ENCODE measurements at regions not wholly inside any gene's neighbourhood (a gene's known extent, or its start where the extent isn't known, plus 50 kb on each side); places are given as distances from the start of the nearest gene placed in this dataset.

GRCh38 chr7:144908943-144909556, 73.2 kb upstream of the TPK1 start:
- TF ChIP-seq CTCF (IDR thresholded peaks at IDR 0.05; ENCODE audit: low read depth, low read length) = no peak
- Histone ChIP-seq H3K4me3 (ENCODE audit: low read depth, low read length) (no peak overlapping the region), H3K36me3 (no peaks in the 10 kb centered on the region), H3K9me3 (ENCODE audit: severe bottlenecking) (no peaks in the 10 kb centered on the region), H3K27ac (no peak overlapping the region), H3K27me3 (ENCODE audit: insufficient read depth, low read depth, severe bottlenecking) (no peaks in the 10 kb centered on the region)
- DNase-seq = no peak

- TF ChIP-seq CTCF (IDR thresholded peaks at IDR 0.05; ENCODE audit: low read depth, low read length) = no peak
- Histone ChIP-seq H3K4me3 (ENCODE audit: low read depth, low read length) (no peak overlapping the region), H3K27me3 (ENCODE audit: insufficient read depth, low read depth, severe bottlenecking) (no peaks in the 10 kb centered on the region), H3K27ac (no peak overlapping the region), H3K36me3 (no peaks in the 10 kb centered on the region), H3K9me3 (ENCODE audit: severe bottlenecking) (no peaks in the 10 kb centered on the region)
- DNase-seq = no peak
These were observed 72.5 kb upstream of the TPK1 start for GRCh38 chr7:144908324-144908723.

GRCh38 chr7:144907577-144907976, 71.7 kb upstream of the TPK1 start:
- TF ChIP-seq CTCF (IDR thresholded peaks at IDR 0.05; ENCODE audit: low read depth, low read length) = no peak
- Histone ChIP-seq H3K36me3 (no peaks in the 10 kb centered on the region), H3K27me3 (ENCODE audit: insufficient read depth, low read depth, severe bottlenecking) (no peaks in the 10 kb centered on the region), H3K9me3 (ENCODE audit: severe bottlenecking) (no peaks in the 10 kb centered on the region), H3K27ac (no peak overlapping the region), H3K4me3 (ENCODE audit: low read depth, low read length) (no peak overlapping the region)
- no peak for DNase-seq

- Histone ChIP-seq H3K36me3 (no peaks in the 10 kb centered on the region), H3K4me3 (ENCODE audit: low read depth, low read length) (no peak overlapping the region), H3K9me3 (ENCODE audit: severe bottlenecking) (no peaks in the 10 kb centered on the region), H3K27ac (no peak overlapping the region), H3K27me3 (ENCODE audit: insufficient read depth, low read depth, severe bottlenecking) (no peaks in the 10 kb centered on the region)
- no peak for DNase-seq
- no peak for TF ChIP-seq CTCF (IDR thresholded peaks at IDR 0.05; ENCODE audit: low read depth, low read length)
These were observed 67.3 kb upstream of the TPK1 start for GRCh38 chr7:144903201-144903600.

- no peaks in the 10 kb centered on the region for H3K36me3 ChIP-seq
- DNase-seq = no peak
- TF ChIP-seq CTCF (IDR thresholded peaks at IDR 0.05; ENCODE audit: low read depth, low read length) = no peak
- H3K9me3 ChIP-seq (ENCODE audit: severe bottlenecking) = no peaks in the 10 kb centered on the region
- no peaks in the 10 kb centered on the region for H3K27me3 ChIP-seq (ENCODE audit: insufficient read depth, low read depth, severe bottlenecking)
- no peak overlapping the region for H3K4me3 ChIP-seq (ENCODE audit: low read depth, low read length)
- no peak overlapping the region for H3K27ac ChIP-seq
These were observed 56.9 kb upstream of the TPK1 start for GRCh38 chr7:144892761-144893160.

Measured in WERI-Rb-1 (cell line).